GM04504 (cell line): ENCODE measurements at regions not wholly inside any gene's neighbourhood (a gene's known extent, or its start where the extent isn't known, plus 50 kb on each side); places are given as distances from the start of the nearest gene placed in this dataset.

ENCODE experiments used
- DNase-seq: peaks from one replicate; pipeline ENCODE4 v3.0.0-alpha.2; 2012; ENCODE audit warnings: low read depth

DNA sequence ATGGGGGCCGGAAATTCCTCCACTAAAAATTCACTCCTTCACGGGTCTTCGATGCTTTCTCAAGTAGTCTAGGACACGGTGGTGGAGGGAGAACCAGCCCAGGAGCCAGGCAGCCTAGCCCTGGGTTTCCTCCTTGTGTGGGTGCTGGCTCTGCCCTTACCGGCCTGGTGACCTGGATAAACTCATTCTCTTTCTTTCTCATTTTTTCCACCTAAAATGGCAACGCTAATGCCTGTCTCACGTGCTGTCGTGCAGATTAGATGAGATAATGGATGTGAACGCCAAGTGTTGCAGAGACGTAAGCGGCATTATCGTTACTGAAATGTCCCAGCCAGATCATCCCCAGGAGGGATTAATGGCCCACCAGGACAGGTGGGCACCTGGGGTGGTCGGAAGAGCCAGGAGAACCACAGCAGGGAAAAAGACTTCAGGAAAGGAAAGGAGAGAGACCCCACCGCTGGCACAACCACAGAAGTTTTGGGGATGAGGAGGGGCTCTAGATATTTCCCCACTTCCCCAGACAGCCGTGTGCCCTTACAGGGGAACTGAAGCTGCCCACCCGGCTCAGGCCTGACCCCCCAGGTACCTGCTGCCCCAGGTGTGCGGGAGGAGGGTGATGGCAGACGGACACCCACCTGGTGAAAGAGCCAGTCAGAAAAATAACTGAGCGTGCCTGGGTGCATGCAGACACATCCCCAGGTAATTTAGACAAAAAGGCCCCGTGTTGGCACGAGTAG lies 100.8 kb upstream of the ASAP2 start:
- DNase-seq, result no peak

DNA sequence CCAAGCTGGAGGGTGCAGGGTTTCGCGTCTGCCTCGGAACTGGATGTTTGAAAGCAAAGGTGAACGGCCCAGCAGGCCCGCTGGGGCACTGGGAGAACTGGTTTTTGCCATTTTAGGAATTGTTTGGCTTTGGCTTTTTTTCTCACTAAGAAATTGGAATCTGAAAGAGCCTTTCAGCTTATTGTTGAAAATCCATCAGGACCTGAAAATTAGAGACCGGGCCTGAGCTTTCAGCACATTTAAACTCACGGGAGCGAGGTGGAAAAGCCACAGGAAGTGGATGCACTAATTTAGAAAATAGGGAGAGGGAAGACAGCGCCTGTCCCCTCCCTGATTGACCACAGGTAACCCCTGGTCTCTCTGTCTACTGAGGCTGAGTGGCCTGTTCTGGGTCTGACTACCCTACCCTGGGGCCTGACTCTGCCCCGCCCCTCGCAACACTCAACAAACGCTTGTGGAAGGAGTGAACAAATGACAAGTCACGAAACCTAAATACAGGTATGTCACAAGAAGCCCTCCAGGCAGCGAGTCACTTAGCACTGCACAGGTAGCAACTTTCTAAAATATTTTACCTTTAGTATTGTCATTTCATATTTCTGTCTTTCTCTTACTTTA lies 100.3 kb upstream of the MBOAT2 start:
- no peak for DNase-seq

DNA sequence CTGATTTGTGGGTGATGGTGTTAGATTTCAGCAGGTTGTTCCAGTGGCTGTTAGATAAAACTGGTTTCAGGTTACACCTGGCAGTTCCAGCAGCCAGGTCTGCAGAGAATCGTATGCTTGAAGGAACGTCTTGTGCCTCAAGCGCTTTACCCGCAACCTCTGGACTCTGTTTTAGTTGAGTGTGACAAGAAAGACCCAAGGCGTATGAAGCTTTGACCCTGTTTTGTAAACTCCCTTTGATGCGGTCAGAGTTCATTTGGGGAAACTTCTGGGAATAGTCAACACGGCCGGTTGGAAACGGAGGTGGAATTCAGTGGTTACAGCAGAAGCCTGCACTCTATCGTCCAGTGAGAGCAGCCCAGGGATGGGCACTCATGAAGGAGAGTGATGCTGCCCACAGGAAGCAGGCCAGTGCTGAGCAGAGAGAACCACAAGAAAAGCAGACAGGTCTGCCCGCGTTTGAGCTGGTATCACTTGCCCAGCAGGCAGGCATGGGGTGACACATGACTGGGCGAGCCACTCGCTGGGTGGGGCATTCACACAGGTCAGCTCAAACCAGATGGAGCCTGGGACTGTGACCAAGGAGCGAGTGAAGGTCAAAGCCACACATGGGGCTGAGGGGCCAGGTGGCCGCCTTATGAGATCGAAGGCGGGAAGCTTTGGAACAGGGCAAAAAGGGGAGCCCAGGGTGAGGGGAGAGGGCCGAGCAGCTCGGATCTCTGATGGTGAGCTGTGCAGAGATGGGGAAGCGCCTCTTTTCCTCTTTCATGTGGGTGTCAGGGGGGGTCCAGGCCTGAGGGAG lies 99.6 kb upstream of the MBOAT2 start:
- no peak for DNase-seq

DNA sequence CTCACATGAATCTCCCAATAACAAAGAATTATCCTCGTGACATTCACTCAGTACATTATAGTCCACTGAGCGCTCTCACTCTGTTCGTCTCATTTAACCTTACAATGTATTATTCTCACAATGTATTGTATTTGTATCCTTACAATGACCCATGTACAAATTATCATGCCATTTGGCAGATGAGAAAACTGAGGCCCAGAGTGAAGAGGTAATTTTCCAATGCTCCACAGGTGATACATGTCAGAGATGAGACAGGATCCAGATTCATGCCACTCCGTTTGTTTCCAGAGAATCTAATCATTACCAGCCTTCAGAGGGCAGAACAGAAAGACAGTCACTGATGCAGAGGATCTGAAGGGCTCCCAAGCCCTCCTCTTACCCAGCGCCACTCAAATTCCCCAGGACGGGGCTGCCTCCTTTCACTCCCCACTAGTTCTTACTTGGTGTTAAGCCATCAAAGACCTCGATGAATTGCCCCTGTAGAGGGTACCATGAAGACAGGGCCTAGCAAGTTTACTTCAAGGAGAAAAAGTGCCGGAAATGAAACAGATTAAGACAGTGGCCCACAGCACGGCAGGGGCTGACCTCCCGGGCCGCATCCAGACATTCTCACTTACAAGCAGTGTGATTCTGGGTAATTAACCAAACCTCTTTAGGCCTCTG lies 98.4 kb upstream of the MBOAT2 start:
- DNase-seq, result no peak

DNA sequence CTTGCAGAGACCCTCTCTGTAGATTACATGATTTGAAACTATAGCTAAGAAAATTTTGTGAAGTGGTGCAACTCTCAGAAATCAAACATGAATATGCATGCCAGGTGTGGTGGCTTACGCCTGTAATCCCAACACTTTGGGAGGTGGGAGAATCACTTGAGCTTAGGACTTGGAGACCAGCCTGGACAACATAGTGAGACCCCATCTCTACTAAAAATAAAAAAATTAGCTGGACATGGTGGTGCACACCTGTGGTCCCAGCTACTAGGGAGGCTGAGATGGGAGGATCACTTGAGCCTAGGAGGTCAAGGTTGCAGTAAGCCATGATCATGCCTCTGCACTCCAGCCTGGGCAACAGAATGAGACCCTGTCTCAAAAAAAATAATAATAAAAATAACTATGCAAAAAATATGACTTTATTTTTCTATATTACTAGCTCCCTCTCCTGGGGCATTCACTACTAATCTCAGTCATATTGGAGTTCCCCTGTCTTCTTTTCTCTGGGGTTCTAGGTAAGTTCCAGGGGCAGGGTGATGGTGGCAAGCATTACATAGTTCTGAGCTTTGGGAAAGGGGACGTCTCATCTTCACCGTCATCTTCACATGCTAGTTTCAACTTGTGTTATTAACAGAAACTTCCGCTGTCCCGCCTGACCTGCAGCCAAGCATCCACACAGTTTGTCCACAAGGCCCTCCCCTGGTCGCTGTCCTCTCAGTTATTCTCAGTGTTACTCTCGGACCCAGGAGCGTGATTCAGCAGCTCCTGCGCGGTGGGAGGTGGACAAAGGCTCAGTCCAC lies 96.8 kb upstream of the MBOAT2 start:
- no peak for DNase-seq

DNA sequence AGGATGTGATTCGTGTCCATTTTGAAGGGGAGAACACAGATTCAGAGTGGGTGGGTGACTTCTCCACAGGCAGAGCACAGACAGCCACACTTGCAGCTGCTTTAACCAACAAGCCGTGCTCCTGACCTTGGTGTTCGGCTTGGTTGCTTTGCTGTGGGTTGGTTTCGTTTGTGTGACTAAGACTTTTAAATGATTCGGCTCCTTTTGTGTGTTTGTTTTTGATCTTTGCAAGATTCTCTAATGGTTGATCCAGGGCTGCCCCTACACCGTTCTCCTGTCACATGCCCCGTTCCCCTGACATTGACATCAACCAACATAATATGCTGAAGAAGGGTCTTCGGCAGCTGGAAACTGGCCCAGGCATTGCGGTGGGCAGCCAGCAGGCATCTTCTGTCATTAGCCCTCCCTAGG lies 95.9 kb upstream of the MBOAT2 start:
- no peak for DNase-seq

DNA sequence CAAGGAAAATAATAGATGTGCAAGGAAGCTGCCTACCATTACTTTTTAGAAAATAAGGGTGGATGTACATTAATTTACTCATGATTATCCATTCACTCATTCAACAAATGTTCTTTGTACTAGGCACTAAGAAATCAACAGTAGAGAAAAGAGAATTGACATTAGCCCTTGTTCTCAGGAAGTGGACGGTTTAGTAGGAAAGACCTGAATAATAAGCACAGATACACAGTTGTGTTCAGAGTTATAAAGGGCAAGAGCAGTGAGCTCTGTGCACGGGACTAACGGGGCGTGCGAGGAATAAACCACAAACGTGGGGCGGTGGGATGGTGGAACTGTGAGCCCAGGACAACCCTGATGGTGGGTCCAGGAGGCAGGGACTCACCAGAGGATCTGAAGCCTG lies 94.4 kb upstream of the MBOAT2 start:
- DNase-seq, result no peak

DNA sequence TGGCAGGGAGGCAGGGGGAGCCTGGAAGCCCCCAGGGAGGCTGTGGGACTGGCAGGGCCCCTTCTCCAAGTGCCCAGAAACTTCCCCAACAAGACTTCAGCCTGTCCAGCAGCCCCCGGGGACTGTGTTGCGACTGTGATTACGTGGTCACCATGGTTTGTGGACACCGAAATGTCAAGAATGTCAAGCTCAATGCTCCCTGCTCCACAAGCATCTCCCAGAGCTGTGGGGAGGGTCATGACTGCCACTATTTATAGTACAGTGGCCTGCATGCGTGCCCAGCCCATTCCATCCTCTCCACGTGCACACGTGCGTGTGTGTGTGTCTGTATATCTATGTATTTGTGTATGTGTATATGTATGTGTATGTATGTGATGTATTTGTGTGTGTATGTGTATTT lies 93.8 kb upstream of the MBOAT2 start:
- no peak for DNase-seq

DNA sequence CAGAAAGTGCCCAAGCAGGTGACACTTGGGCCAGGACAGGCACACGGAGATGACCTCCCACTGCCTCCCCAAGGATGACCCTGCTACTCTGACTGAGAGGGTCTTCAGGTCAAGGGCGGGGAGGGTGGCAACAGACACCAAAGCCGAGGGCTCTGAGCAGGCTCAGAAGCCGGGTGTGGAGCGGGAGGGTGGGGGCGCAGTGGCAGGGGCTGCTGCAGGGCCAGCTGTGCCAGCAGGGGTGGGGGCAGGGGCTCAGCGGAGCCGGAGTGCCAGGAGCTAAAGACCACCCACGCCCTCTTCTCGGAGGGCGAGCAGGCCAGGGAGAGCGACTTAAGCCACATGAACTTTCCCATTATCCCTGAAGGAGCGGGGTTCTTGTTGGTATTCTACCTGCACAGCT lies 93.3 kb upstream of the MBOAT2 start:
- no peak for DNase-seq

DNA sequence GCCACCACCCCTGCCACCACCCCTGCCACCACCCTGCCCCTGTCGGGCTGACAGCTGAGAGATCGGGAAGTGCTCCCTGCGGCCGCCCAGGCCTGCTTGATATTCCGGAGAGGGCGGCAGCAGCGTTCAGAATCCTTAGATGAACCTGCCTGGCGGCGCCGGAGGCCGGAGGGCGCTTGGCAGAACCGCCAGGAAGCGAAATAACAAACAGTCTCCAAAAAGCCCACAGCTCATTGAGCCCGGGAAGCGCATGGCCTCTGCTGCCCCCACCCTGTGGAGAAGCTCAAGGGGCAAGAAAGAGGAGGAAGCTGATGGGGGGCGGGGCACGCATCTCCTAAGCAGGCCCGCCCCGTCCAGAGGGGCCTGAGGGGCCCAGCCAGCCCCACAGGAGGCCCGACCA lies 92.2 kb upstream of the MBOAT2 start:
- DNase-seq, result no peak

DNA sequence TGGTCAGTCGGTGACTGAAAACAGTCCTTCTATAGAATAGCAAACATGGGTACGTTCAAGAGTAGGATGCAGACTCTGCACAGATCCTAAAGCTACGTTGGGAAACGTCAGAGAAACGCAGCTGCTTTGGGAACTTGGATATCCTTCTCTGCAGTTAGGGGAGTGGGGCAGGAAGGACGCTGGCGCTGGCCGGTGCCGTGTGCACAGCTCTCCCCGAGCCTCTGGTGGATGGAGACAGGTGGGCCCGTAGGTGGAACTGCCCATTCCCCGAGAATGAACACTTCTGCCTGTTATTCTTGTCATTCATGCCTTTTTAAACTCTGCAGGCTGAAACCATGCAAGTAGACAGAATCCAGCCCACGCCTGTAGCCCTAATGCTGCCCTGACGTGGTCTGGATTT lies 91.7 kb upstream of the MBOAT2 start:
- no peak for DNase-seq

DNA sequence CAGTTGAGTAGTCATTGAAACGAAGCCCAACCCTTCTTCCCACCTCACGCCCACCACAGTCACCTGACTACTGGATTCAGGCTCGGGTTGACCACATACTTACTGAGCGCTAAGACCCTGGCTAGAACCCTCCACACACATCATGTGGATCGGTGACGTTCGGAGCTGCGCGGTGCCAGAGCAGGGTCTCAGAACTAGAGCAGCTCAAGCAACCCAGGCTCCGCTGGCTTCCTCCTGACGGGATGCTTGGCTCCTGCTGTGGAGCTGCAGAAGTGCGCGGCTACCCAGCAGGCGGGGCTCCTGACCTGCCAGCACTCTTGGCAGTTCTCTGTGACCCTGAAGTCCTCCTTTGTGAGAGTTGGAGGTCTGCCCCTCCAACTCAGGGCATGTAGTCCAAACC lies 90.6 kb upstream of the MBOAT2 start:
- DNase-seq, result no peak

DNA sequence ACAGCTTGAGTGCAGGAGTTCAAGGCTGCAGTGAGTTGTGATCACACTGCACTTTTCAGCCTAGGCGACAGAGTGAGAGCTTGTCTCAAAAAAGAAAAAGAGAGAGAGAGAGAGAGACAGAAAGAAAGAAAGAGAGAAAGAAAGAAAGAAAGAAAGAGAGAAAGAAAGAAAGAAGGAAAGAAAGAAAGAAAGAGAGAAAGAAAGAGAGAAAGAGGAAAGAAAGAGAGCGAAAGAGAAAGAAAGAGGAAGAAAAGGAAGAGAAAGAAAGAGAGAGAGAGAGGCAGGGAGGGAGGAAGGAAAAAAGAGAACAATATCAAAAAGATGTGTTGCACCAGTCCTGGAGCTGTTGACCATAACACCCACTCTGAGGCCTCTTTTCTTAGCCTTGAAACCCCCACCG lies 89.8 kb upstream of the MBOAT2 start:
- no peak for DNase-seq

DNA sequence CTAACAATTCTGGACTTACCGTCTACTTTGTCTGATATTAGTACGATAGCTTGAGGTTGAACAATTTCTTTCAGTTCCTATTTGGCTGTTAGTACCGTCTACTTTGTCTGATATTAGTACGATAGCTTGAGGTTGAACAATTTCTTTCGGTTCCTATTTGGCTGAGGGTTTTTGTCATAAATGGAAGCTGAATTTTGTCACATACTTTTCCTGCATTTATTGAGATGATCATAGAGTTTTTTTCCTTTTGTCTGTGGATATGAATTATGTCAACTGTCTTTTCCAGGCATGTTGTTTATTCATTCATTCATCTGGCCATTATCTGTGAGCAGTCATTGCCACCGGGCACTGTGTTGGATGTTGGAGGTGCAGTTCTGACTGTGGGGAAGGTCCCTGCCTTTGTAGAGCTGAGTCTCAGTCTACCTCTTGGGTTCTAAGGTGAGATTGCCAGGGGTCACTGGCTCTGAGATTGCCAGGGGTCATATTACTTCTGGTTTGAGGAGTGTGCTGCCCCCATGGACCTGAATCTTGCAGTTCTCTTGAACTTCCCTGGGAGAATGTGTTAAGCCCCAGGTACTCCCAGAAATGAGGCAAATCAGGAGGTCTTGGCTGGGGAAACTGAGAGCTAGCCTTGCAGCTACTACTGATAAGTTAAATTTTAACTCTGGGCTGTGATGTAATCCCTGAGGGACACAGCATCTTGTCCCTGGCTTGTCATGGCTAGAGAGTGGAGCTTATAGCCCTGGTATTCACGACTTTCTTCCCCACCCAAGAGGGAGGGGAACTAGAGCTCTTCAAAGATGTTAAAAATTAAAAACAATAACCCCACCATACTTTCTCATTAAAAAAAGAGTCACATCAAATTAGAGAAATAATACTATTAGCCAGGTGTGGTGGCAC lies 89.1 kb upstream of the MBOAT2 start:
- DNase-seq, result no peak

DNA sequence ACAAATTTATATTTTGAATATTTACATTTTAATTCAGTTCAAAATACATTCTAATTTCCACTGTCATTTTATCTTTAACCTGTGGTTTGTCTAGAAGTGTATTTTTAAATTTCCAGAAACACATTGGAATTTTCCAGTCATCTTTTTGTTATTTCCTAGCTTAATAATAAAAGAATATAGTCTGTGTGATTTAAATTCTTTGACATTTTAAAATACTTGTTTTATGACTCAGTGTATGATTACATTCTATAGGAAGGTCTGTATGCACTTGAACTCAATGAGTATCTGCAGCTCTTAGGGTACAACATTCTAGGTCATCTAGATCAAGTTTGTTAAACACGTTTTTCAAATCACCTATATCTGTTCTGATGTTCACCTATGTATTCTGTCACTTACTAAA lies 88.3 kb upstream of the MBOAT2 start:
- DNase-seq, result no peak

DNA sequence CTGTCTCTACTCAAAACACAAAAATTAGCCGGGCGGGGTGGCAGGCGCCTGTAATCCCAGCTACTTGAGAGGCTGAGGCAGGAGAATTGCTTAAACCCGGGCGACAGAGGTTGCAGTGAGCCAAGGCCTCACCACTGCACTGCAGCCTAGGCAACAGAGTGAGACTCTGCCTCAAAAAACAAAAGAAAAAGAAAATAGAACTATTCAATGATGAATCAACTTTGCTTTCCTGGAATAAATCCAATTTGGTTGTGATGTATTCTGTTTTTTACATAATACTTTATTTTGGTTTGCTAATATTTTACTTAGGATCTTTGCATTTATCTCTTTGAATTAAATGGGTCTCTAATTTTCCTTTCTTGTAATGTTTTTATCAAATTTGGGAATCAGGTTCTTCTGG lies 86.3 kb upstream of the MBOAT2 start:
- DNase-seq, result no peak

DNA sequence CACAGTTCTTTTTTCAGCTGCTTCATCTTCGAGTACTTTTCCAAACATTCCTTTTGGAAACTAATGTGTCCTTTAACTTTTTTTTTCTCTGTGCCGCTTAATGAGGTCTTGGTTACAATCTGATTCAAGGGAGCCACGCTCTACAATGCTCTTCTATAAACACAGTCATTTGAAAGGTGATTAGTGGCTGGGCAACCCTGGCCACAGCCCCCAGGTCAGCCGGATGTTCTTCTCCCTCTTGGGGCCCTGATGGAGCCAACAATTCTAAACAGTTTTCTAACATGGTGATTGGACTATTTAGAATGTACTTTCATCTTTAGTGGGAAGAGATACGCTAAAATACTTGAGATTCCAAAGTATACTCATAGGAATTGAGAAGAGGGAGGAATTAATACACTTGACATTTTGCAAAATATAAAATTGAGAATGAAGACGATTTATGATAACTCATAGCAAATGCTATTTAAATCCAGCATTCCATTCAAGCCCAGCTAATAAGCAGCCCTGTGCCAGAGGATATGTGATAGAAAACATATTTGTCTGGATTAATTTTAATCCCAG lies 83.7 kb upstream of the MBOAT2 start:
- DNase-seq, result no peak

DNA sequence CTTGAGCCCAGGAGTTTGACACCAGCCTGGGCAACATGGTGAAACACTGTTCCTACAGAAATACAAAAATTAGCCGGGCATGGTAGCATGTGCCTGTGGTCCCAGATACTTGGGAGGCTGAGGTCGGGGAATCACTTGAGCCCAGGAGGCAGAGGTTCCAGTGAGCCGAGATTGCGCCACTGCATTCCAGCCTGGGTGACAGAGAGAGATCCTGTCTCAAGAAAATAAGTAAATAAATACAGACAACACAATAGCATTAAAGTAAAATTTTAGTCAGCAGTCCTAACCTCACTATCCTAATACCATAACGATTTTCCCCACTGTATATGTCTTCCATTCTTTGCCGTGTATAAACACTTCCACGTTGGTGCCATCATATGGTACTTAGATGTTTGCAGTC lies 83.0 kb upstream of the MBOAT2 start:
- no peak for DNase-seq

DNA sequence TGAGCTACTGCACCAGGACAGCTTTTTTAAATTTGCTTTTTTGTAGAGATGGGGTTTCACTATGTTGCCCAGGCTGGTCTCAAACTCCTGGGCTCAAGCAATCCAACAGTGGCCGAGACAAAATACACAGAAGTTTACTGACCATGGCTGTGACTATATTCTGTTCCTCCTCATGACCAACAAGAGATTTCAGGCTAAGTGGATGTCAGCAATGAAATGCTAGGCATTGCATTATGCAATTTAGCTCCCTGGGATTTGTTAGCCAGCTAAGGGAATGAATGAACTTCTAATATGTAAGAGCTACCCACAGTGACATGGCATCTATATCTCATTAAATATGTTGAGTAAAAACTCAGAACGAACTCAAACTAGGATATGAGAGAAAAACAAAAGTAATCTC lies 81.9 kb upstream of the MBOAT2 start:
- DNase-seq, result no peak

DNA sequence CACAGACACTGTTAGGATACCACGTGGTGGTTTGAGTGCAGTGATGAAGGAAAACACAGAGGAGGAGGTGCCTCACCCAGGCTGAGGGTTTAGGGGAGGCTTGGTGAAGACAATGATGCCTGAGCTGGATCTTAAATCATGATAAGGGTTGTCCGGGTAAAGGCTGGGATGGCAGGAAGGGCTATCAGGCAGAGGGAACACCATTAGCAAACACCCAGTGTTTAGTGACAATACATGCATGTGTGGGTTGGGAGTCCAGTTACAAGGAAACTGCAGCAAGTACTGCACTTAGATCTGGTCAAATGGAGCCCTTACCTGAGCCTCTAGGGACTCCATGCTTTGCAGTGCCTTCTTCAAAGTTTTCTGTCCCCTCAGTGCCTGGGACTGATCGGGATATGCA lies 79.8 kb upstream of the MBOAT2 start:
- no peak for DNase-seq

DNA sequence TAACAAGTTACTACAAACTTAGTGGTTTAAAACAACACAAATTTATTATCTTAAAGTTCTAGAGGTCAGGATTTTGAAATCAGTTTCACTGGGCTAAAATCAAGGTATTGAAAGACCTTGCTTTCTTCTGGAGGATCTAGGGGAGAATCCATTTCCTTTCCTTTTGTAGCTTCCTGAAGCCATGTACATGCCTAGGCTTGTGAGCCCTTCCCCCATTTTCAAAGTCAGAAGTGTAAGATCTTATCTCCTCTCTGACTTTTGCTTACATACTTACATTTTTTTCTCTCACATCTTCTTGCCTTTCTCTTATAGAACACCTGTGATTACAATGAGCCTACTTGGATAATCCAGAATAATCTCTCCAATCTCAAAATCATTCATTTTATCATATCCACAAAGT lies 78.7 kb upstream of the MBOAT2 start:
- DNase-seq, result no peak
